Keratinocyte (primary cell): ENCODE measurements at regions not wholly inside any gene's neighbourhood (a gene's known extent, or its start where the extent isn't known, plus 50 kb on each side); places are given as distances from the start of the nearest gene placed in this dataset.

Experiments used
- DNase-seq: peaks from one replicate; pipeline ENCODE4 v3.0.0-alpha.2; 2011; ENCODE audit warnings: low read depth, missing footprints, low spot score
- FAIRE-seq: peaks from 2 replicates; lab custom pipeline; 2011; peaks lifted over from hg19 to GRCh38; lab: Jason Lieb, UNC
- H2AFZ ChIP-seq: 2 replicates; pipeline ENCODE4 v1.6.0; 2012; ENCODE audit warnings: low read length, control low read depth, inconsistent platforms; ENCODE audit not compliant: control insufficient read depth
- H3K27ac ChIP-seq: 2 replicates; pipeline ENCODE4 v1.5.1; 2011; ENCODE audit warnings: low read length; ENCODE audit not compliant: control insufficient read depth, insufficient read depth
- H3K27me3 ChIP-seq: 3 replicates; pipeline ENCODE4 v1.6.0; 2011; ENCODE audit warnings: low read length; ENCODE audit not compliant: control insufficient read depth, insufficient read depth; ENCODE audit errors: extremely low read depth
- H3K36me3 ChIP-seq, 2 experiments: 2 replicates in 1 of 2; 3 replicates in 1 of 2; pipeline ENCODE4 v1.5.1; 2011; ENCODE audit warnings: low read length in 2 of 2, mild to moderate bottlenecking in 1 of 2; ENCODE audit not compliant: control insufficient read depth in 2 of 2, insufficient read depth in 2 of 2; ENCODE audit errors: extremely low read depth in 1 of 2
- H3K4me1 ChIP-seq: 3 replicates; pipeline ENCODE4 v1.5.1; 2011; ENCODE audit warnings: low read length; ENCODE audit not compliant: control insufficient read depth, insufficient read depth; ENCODE audit errors: extremely low read depth
- H3K4me2 ChIP-seq: 3 replicates; pipeline ENCODE4 v1.6.0; 2011; ENCODE audit warnings: low read depth, low read length; ENCODE audit not compliant: control insufficient read depth, insufficient read depth; ENCODE audit errors: extremely low read depth
- H3K4me3 ChIP-seq, 3 experiments: fragments of 200-600 bp in 1 of 3; sonication (generic) in 1 of 3; 2 replicates in 2 of 3; 3 replicates in 1 of 3; pipeline ENCODE4 v1.5.1; 2011 to 2016; ENCODE audit warnings: low read length in 3 of 3, mild to moderate bottlenecking in 3 of 3, control low read depth in 2 of 3, inconsistent platforms in 1 of 3, low read depth in 1 of 3, mixed read lengths in 1 of 3, mixed run types in 1 of 3, moderate library complexity in 1 of 3; ENCODE audit not compliant: control insufficient read depth in 2 of 3, insufficient read depth in 2 of 3; ENCODE audit errors: extremely low read depth in 1 of 3
- H3K79me2 ChIP-seq: 2 replicates; pipeline ENCODE4 v1.6.0; 2012; ENCODE audit warnings: low read length; ENCODE audit not compliant: control insufficient read depth, insufficient read depth
- H3K9ac ChIP-seq: 3 replicates; pipeline ENCODE4 v1.6.0; 2011; ENCODE audit warnings: low read length; ENCODE audit not compliant: control insufficient read depth, insufficient read depth; ENCODE audit errors: extremely low read depth
- H3K9me1 ChIP-seq: 3 replicates; pipeline ENCODE4 v1.6.0; 2011; ENCODE audit warnings: low read length; ENCODE audit not compliant: control insufficient read depth, insufficient read depth; ENCODE audit errors: extremely low read depth
- H3K9me3 ChIP-seq: 2 replicates; pipeline ENCODE4 v1.5.1; 2012; ENCODE audit warnings: low read depth, low read length; ENCODE audit not compliant: control insufficient read depth
- H4K20me1 ChIP-seq: 3 replicates; pipeline ENCODE4 v1.6.0; 2011; ENCODE audit warnings: low read length; ENCODE audit not compliant: control insufficient read depth, insufficient read depth; ENCODE audit errors: extremely low read depth
- CTCF ChIP-seq, 3 experiments: IDR thresholded peaks in 1 of 3; conservative IDR thresholded peaks in 1 of 3; optimal IDR thresholded peaks in 1 of 3; 2 replicates in 2 of 3; 3 replicates in 1 of 3; pipeline versions ENCODE3 to v1.5.1; 2011; ENCODE audit warnings: low read length in 3 of 3, mild to moderate bottlenecking in 3 of 3, moderate library complexity in 2 of 3, control low read depth in 1 of 3, inconsistent platforms in 1 of 3; ENCODE audit not compliant: insufficient read depth in 2 of 3; ENCODE audit errors: extremely low read depth in 1 of 3
- EZH2 ChIP-seq: IDR thresholded peaks from one replicate; pipeline ENCODE4 v1.6.1; 2012; ENCODE audit warnings: inconsistent platforms, mild to moderate bottlenecking, low read length, moderate library complexity
- dilution Hi-C: fragments of 300-500 bp; cut with MboI; formaldehyde crosslinking; loops from one replicate; pipeline ENCODE4 v1.7.0; 2020; ENCODE audit warnings: low sequenced_read_pairs; ENCODE audit not compliant: extremely low pct_ligation_motif_present

GRCh38 chr2:40758401-40759155, 306.7 kb upstream of the SLC8A1 start:
- no peaks in the 10 kb centered on the region for H3K27me3 ChIP-seq
- peaks cover 4% of the 10 kb centered on the region for H3K4me1 ChIP-seq
- H3K36me3 ChIP-seq = no peaks in the 10 kb centered on the region
- no peak for TF ChIP-seq EZH2
- no peak for TF ChIP-seq CTCF (optimal IDR thresholded peaks at IDR 0.05 in 1 of 3, IDR thresholded peaks at IDR 0.05 in 1 of 3, conservative IDR thresholded peaks at IDR 0.05 in 1 of 3; ENCODE audit: extremely low read depth in 1 of 3, insufficient read depth in 2 of 3, low read length in 3 of 3)
- H3K4me2 ChIP-seq = peak overlapping the region; percentile 52
- no peak overlapping the region for H3K9ac ChIP-seq
- H3K79me2 ChIP-seq = no peaks in the 10 kb centered on the region
- dilution Hi-C loops = no loop called here
- no peaks in the 10 kb centered on the region for H3K9me1 ChIP-seq
- H4K20me1 ChIP-seq = no peaks in the 10 kb centered on the region
- FAIRE-seq = peak; percentile 9
- H2AFZ ChIP-seq = peak overlapping the region; percentile 73
- no peak overlapping the region for H3K27ac ChIP-seq
- H3K9me3 ChIP-seq = no peaks in the 10 kb centered on the region
- DNase-seq = no peak
- no peak overlapping the region for H3K4me3 ChIP-seq

- Histone ChIP-seq H3K4me2 (no peak overlapping the region), H3K9ac (no peak overlapping the region), H3K4me3 (no peak overlapping the region), H3K27ac (no peak overlapping the region), H2AFZ (no peak overlapping the region), H4K20me1 (no peaks in the 10 kb centered on the region), H3K36me3 (no peaks in the 10 kb centered on the region), H3K9me3 (no peaks in the 10 kb centered on the region), H3K9me1 (no peaks in the 10 kb centered on the region), H3K4me1 (peaks cover 4% of the 10 kb centered on the region), H3K79me2 (no peaks in the 10 kb centered on the region), H3K27me3 (no peaks in the 10 kb centered on the region)
- DNase-seq (no peak), FAIRE-seq (peak; percentile 83)
- dilution Hi-C loops = no loop called here
- TF ChIP-seq CTCF (optimal IDR thresholded peaks at IDR 0.05 in 1 of 3, IDR thresholded peaks at IDR 0.05 in 1 of 3, conservative IDR thresholded peaks at IDR 0.05 in 1 of 3; ENCODE audit: extremely low read depth in 1 of 3, insufficient read depth in 2 of 3, low read length in 3 of 3) = peak; percentile 92 to 94 (median 93)
- no peak for TF ChIP-seq EZH2
These were observed 308.3 kb upstream of the SLC8A1 start for GRCh38 chr2:40760071-40760666.
